ENCODE measurements at regions not wholly inside any gene's neighbourhood (a gene's known extent, or its start where the extent isn't known, plus 50 kb on each side); places are given as distances from the start of the nearest gene placed in this dataset.
A peak's percentile ranks its signal among the peaks of the same experiment; 100 is the strongest.

DNA sequence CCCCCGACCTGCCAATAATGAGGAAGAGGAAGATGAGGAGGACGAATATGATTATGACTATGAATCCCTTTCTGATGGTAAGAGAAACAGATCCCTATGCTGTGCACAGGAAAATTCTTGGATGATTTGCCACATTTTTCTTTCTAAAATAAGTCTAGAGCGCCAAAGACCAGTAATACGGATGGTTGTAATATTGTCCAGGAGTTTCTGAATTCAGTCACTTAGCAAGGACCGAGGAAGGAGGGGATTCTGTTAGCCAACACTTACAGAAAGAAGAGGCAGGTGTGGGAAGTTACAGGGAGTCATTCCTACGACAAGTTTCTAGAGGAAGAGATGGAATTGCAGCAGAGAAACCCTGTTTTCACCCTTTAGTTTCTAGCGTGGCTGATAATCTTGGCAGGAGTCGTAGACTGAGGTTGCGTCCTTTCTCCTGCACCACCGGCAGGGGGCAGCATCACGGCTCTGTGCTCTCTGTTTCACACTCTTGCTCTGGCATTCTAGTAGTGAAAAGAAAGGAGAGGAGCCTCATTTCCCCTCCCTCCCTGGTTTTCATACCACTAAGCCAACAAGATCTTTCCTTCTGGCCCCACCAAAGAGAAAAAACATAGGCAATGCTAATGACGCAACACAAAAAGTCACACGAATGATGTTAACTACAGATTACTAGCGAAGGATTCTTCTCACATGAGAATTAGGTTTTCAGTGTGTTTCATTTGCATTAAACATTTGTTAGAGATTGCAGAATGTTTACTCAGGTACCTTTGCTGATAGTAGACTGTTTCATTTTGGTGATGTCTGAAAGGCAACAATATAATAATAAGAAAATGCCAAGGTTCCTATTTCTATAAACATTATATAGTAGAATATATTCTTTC, 82.7 kb downstream of the NOC3L start:
- TF ChIP-seq TAF1 (IDR thresholded peaks at IDR 0.05; ENCODE audit: borderline replicate concordance, low read depth, low read length) (no peak), POLR2AphosphoS5 (IDR thresholded peaks at IDR 0.05; ENCODE audit: low read depth, low read length) (no peak), POLR2A (IDR thresholded peaks at IDR 0.05; ENCODE audit: low read depth, low read length) (no peak)
- FAIRE-seq (peak; percentile 91), DNase-seq (ENCODE audit: insufficient read length) (no peak)

DNA sequence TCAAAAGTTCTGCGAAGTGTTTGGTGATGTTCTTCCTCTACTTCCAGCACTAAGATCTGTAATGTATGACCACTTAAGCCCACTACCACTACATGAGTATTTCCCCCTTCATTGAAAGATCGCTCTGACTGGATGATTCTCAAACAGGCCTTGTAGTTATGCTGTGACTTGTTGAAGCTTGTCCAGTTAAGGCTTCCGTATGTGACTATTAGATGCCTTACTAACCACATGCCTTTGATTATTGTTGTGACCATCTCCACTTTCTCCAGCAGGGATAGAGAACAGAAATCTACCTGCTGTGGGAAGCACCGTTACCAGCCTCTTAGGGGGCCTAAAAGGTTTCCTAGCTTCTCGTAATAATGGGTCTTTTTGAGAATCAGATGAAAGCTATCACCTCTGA, 81.1 kb downstream of the NOC3L start:
- FAIRE-seq (no peak), DNase-seq (ENCODE audit: insufficient read length) (no peak)
- TF ChIP-seq TAF1 (IDR thresholded peaks at IDR 0.05; ENCODE audit: borderline replicate concordance, low read depth, low read length) (no peak), POLR2AphosphoS5 (IDR thresholded peaks at IDR 0.05; ENCODE audit: low read depth, low read length) (no peak), POLR2A (IDR thresholded peaks at IDR 0.05; ENCODE audit: low read depth, low read length) (no peak)

GRCh38 chr10:94282369-94282768, 80.4 kb downstream of the NOC3L start:
- FAIRE-seq (no peak), DNase-seq (ENCODE audit: insufficient read length) (no peak)
- TF ChIP-seq POLR2AphosphoS5 (IDR thresholded peaks at IDR 0.05; ENCODE audit: low read depth, low read length) (no peak), POLR2A (IDR thresholded peaks at IDR 0.05; ENCODE audit: low read depth, low read length) (no peak), TAF1 (IDR thresholded peaks at IDR 0.05; ENCODE audit: borderline replicate concordance, low read depth, low read length) (no peak)
